ENCODE measurements at regions not wholly inside any gene's neighbourhood (a gene's known extent, or its start where the extent isn't known, plus 50 kb on each side); places are given as distances from the start of the nearest gene placed in this dataset.

DNA sequence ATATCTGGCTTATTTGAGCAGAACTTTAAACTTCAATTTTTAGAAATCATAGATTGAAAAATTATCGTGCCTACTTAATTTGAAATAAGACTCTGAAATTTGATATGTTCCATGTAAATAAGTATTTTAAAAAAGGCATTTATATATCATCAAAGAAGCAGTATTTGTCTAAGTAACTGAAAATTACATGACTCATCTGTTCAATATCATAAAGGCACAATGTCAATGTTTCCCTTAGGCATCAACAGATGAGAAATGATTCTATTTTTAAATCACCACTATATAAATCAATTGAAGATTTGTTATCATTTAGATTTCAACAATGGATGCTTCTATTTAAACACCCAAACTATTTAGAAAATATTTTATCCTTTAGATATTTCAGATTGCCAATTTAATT lies 142.9 kb upstream of the POU5F2 start:
- TF ChIP-seq, protein P1, sequence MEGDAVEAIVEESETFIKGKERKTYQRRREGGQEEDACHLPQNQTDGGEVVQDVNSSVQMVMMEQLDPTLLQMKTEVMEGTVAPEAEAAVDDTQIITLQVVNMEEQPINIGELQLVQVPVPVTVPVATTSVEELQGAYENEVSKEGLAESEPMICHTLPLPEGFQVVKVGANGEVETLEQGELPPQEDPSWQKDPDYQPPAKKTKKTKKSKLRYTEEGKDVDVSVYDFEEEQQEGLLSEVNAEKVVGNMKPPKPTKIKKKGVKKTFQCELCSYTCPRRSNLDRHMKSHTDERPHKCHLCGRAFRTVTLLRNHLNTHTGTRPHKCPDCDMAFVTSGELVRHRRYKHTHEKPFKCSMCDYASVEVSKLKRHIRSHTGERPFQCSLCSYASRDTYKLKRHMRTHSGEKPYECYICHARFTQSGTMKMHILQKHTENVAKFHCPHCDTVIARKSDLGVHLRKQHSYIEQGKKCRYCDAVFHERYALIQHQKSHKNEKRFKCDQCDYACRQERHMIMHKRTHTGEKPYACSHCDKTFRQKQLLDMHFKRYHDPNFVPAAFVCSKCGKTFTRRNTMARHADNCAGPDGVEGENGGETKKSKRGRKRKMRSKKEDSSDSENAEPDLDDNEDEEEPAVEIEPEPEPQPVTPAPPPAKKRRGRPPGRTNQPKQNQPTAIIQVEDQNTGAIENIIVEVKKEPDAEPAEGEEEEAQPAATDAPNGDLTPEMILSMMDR (IDR thresholded peaks at IDR 0.05): no peak
- TF ChIP-seq POLR2A (IDR thresholded peaks at IDR 0.05) (no peak), POLR2AphosphoS5 (IDR thresholded peaks at IDR 0.05; ENCODE audit: insufficient read depth in 1 of 2, low read depth in 1 of 2) (no peak)
